Smooth muscle cell (in vitro differentiated cells): ENCODE measurements at regions not wholly inside any gene's neighbourhood (a gene's known extent, or its start where the extent isn't known, plus 50 kb on each side); places are given as distances from the start of the nearest gene placed in this dataset.

Experiments
- DNase-seq: peaks from one replicate; lab custom pipeline; 2025; ENCODE audit not compliant: unreplicated experiment; lab: John Stamatoyannopoulos, UW
- H2AFZ ChIP-seq: fragments of 200-600 bp; sonication (generic); 2 replicates; pipeline ENCODE4 v1.6.0; 2016; ENCODE audit warnings: antibody characterized with exemption, low read depth, mild to moderate bottlenecking
- H3F3A ChIP-seq: fragments of 200-600 bp; sonication (generic); 2 replicates; pipeline ENCODE4 v1.6.0; 2017; ENCODE audit warnings: antibody characterized with exemption, low read depth
- H3K27ac ChIP-seq: fragments of 200-600 bp; sonication (generic); 2 replicates; pipeline ENCODE4 v1.5.1; 2016; ENCODE audit warnings: low read depth, mild to moderate bottlenecking
- H3K27me3 ChIP-seq: fragments of 200-600 bp; sonication (generic); 2 replicates; pipeline ENCODE4 v1.6.1; 2016; ENCODE audit warnings: low read depth, mild to moderate bottlenecking
- H3K36me3 ChIP-seq: fragments of 200-600 bp; sonication (generic); 2 replicates; pipeline ENCODE4 v1.5.1; 2016; ENCODE audit warnings: low read depth
- H3K4me1 ChIP-seq: fragments of 200-600 bp; sonication (generic); 2 replicates; pipeline ENCODE4 v1.5.1; 2016; ENCODE audit warnings: low read depth
- H3K4me2 ChIP-seq: fragments of 200-600 bp; sonication (generic); 2 replicates; pipeline ENCODE4 v1.6.0; 2016; ENCODE audit warnings: mild to moderate bottlenecking
- H3K4me3 ChIP-seq: fragments of 200-600 bp; sonication (generic); 2 replicates; pipeline ENCODE4 v1.5.1; 2016; ENCODE audit warnings: mild to moderate bottlenecking
- H3K79me2 ChIP-seq: fragments of 200-600 bp; sonication (generic); 2 replicates; pipeline ENCODE4 v1.6.0; 2016; ENCODE audit warnings: low read depth, mild to moderate bottlenecking
- H3K9ac ChIP-seq: fragments of 200-600 bp; sonication (generic); 2 replicates; pipeline ENCODE4 v1.6.0; 2016; ENCODE audit warnings: low read depth
- H3K9me3 ChIP-seq: fragments of 200-600 bp; sonication (generic); replicated peaks from 2 replicates; pipeline ENCODE4 v1.5.1; 2016; ENCODE audit warnings: low read depth
- H4K20me1 ChIP-seq: fragments of 200-600 bp; sonication (generic); 2 replicates; pipeline ENCODE4 v1.6.0; 2016; ENCODE audit warnings: low read depth
- CTCF ChIP-seq: fragments of 200-600 bp; sonication (generic); IDR thresholded peaks from 2 replicates; pipeline ENCODE4 v1.5.1; 2017; ENCODE audit warnings: borderline replicate concordance, mild to moderate bottlenecking, antibody characterized with exemption; ENCODE audit not compliant: insufficient read depth, poor library complexity, severe bottlenecking

GRCh38 chr3:148510116-148510515 is 187.6 kb upstream of the AGTR1 start:
- no peaks in the 10 kb centered on the region for H3F3A ChIP-seq
- H3K79me2 ChIP-seq, result no peaks in the 10 kb centered on the region
- no peaks in the 10 kb centered on the region for H4K20me1 ChIP-seq
- no peak overlapping the region for H3K27ac ChIP-seq
- no peak overlapping the region for H2AFZ ChIP-seq
- H3K4me3 ChIP-seq, result no peak overlapping the region
- DNase-seq, result no peak
- H3K9ac ChIP-seq, result no peak overlapping the region
- TF ChIP-seq CTCF, result no peak
- no peaks in the 10 kb centered on the region for H3K27me3 ChIP-seq
- no peak overlapping the region for H3K4me2 ChIP-seq
- H3K36me3 ChIP-seq, result no peaks in the 10 kb centered on the region
- H3K9me3 ChIP-seq, result no peaks in the 10 kb centered on the region
- no peaks in the 10 kb centered on the region for H3K4me1 ChIP-seq

- Histone ChIP-seq H3K9ac (no peak overlapping the region), H3K27me3 (no peaks in the 10 kb centered on the region), H3K79me2 (no peaks in the 10 kb centered on the region), H3K27ac (no peak overlapping the region), H3K4me2 (no peak overlapping the region), H4K20me1 (no peaks in the 10 kb centered on the region), H3K4me1 (no peaks in the 10 kb centered on the region), H3K4me3 (no peak overlapping the region), H3K9me3 (no peaks in the 10 kb centered on the region), H3K36me3 (no peaks in the 10 kb centered on the region), H3F3A (no peaks in the 10 kb centered on the region), H2AFZ (no peak overlapping the region)
- DNase-seq, result no peak
- TF ChIP-seq CTCF, result no peak
Observed at GRCh38 chr3:148510561-148510960, 187.1 kb upstream of the AGTR1 start.

GRCh38 chr3:148512648-148513047 is 185.1 kb upstream of the AGTR1 start:
- H3K9me3 ChIP-seq, result no peaks in the 10 kb centered on the region
- H3K4me3 ChIP-seq, result no peak overlapping the region
- no peak overlapping the region for H2AFZ ChIP-seq
- H4K20me1 ChIP-seq, result no peaks in the 10 kb centered on the region
- H3K27ac ChIP-seq, result no peak overlapping the region
- no peaks in the 10 kb centered on the region for H3K36me3 ChIP-seq
- DNase-seq, result no peak
- H3K4me2 ChIP-seq, result no peak overlapping the region
- no peaks in the 10 kb centered on the region for H3F3A ChIP-seq
- no peaks in the 10 kb centered on the region for H3K79me2 ChIP-seq
- TF ChIP-seq CTCF, result no peak
- H3K4me1 ChIP-seq, result no peaks in the 10 kb centered on the region
- H3K27me3 ChIP-seq, result no peaks in the 10 kb centered on the region
- no peak overlapping the region for H3K9ac ChIP-seq

- Histone ChIP-seq H3K9me3 (no peaks in the 10 kb centered on the region), H3K36me3 (no peaks in the 10 kb centered on the region), H4K20me1 (no peaks in the 10 kb centered on the region), H3K4me3 (no peak overlapping the region), H3K9ac (no peak overlapping the region), H3K27ac (no peak overlapping the region), H3K4me1 (no peaks in the 10 kb centered on the region), H3K4me2 (no peak overlapping the region), H2AFZ (no peak overlapping the region), H3F3A (no peaks in the 10 kb centered on the region), H3K27me3 (no peaks in the 10 kb centered on the region), H3K79me2 (no peaks in the 10 kb centered on the region)
- DNase-seq, result no peak
- no peak for TF ChIP-seq CTCF
Observed at GRCh38 chr3:148513096-148513543, 184.6 kb upstream of the AGTR1 start.
